ENCODE measurements at regions not wholly inside any gene's neighbourhood (a gene's known extent, or its start where the extent isn't known, plus 50 kb on each side); places are given as distances from the start of the nearest gene placed in this dataset.

- no peak overlapping the region for H3K27ac ChIP-seq
- TF ChIP-seq CTCF (conservative IDR thresholded peaks at IDR 0.05) = no peak
- TF ChIP-seq ZFX (IDR thresholded peaks at IDR 0.05) = no peak
Measured at GRCh38 chr7:68442931-68443631, 1155.2 kb upstream of the AUTS2 start.

GRCh38 chr7:68444042-68444441 is 1154.2 kb upstream of the AUTS2 start:
- TF ChIP-seq ZFX (IDR thresholded peaks at IDR 0.05) = no peak
- TF ChIP-seq CTCF (conservative IDR thresholded peaks at IDR 0.05) = no peak
- no peak overlapping the region for H3K27ac ChIP-seq

GRCh38 chr7:68444956-68445355 is 1153.3 kb upstream of the AUTS2 start:
- no peak for TF ChIP-seq ZFX (IDR thresholded peaks at IDR 0.05)
- no peak for TF ChIP-seq CTCF (conservative IDR thresholded peaks at IDR 0.05)
- H3K27ac ChIP-seq = no peak overlapping the region

GRCh38 chr7:68446183-68446582 is 1152.1 kb upstream of the AUTS2 start:
- TF ChIP-seq ZFX (IDR thresholded peaks at IDR 0.05) (no peak), CTCF (conservative IDR thresholded peaks at IDR 0.05) (no peak)
- no peak overlapping the region for H3K27ac ChIP-seq

GRCh38 chr7:68449099-68449498 is 1149.2 kb upstream of the AUTS2 start:
- no peak overlapping the region for H3K27ac ChIP-seq
- no peak for TF ChIP-seq CTCF (conservative IDR thresholded peaks at IDR 0.05)
- no peak for TF ChIP-seq ZFX (IDR thresholded peaks at IDR 0.05)

- TF ChIP-seq ZFX (IDR thresholded peaks at IDR 0.05) (no peak), CTCF (conservative IDR thresholded peaks at IDR 0.05) (no peak)
- H3K27ac ChIP-seq = no peak overlapping the region
Measured at GRCh38 chr7:68449816-68450215, 1148.5 kb upstream of the AUTS2 start.

- no peak overlapping the region for H3K27ac ChIP-seq
- TF ChIP-seq CTCF (conservative IDR thresholded peaks at IDR 0.05) (no peak), ZFX (IDR thresholded peaks at IDR 0.05) (no peak)
Measured at GRCh38 chr7:68454931-68455330, 1143.3 kb upstream of the AUTS2 start.

All from C4-2B (cell line).